PC-3 (cell line): ENCODE measurements at regions not wholly inside any gene's neighbourhood (a gene's known extent, or its start where the extent isn't known, plus 50 kb on each side); places are given as distances from the start of the nearest gene placed in this dataset.

Source experiments
- ATAC-seq: fragments of 200-7000 bp; cut with Tn5 transposase; 2 replicates; pipeline ENCODE4 v1.9.1; 2020; ENCODE audit warnings: mild to moderate bottlenecking, moderate library complexity
- BruUV-seq: library from RNA; stranded (reverse); fragments of 400-500 nt; replicated peaks from 2 replicates; lab custom pipeline; 2021; lab: Mats Ljungman, UMichigan
- CTCF ChIA-PET: fragments of 300-600 bp; sonication (Branson Sonifier 250); formaldehyde crosslinking; loops from one replicate; lab custom pipeline; 2022; ENCODE audit warnings: antibody characterized with exemption; lab: Charles Lee
- POLR2A ChIA-PET: fragments of 300-600 bp; sonication (Branson Sonifier 250); formaldehyde crosslinking; loops from one replicate; lab custom pipeline; 2022; ENCODE audit warnings: antibody characterized with exemption; ENCODE audit not compliant: unreplicated experiment; lab: Charles Lee
- DNase-seq: peaks from one replicate; pipeline ENCODE4 v3.0.0-alpha.2; 2015
- H2AFZ ChIP-seq: fragments of 300-600 bp; sonication (generic); 2 replicates; pipeline ENCODE4 v1.6.0; 2016; ENCODE audit warnings: antibody characterized with exemption, low read length
- H3F3A ChIP-seq: fragments of 300-600 bp; sonication (generic); one replicate; pipeline ENCODE4 v1.6.0; 2017; ENCODE audit warnings: antibody characterized with exemption, low read length, control low read depth, mild to moderate bottlenecking; ENCODE audit not compliant: unreplicated experiment
- H3K27ac ChIP-seq: fragments of 300-600 bp; sonication (generic); 2 replicates; pipeline ENCODE4 v1.5.1; 2016; ENCODE audit warnings: mild to moderate bottlenecking, low read length
- H3K27me3 ChIP-seq: fragments of 300-600 bp; sonication (generic); 2 replicates; pipeline ENCODE4 v1.6.1; 2016; ENCODE audit warnings: low read length, mixed read lengths
- H3K36me3 ChIP-seq: fragments of 300-600 bp; sonication (generic); 2 replicates; pipeline ENCODE4 v1.6.1; 2016; ENCODE audit warnings: low read depth, mixed run types, low read length, mixed read lengths
- H3K4me1 ChIP-seq: fragments of 300-600 bp; sonication (generic); 2 replicates; pipeline ENCODE4 v1.5.1; 2016; ENCODE audit warnings: low read length; ENCODE audit not compliant: insufficient read depth
- H3K4me2 ChIP-seq: fragments of 300-600 bp; sonication (generic); 2 replicates; pipeline ENCODE4 v1.6.0; 2016; ENCODE audit warnings: low read length
- H3K4me3 ChIP-seq: fragments of 300-600 bp; sonication (generic); 2 replicates; pipeline ENCODE4 v1.5.1; 2016; ENCODE audit warnings: mild to moderate bottlenecking, low read length, mixed read lengths
- H3K79me2 ChIP-seq: fragments of 300-600 bp; sonication (generic); 2 replicates; pipeline ENCODE4 v1.6.1; 2017; ENCODE audit warnings: low read length, mixed read lengths
- H3K9ac ChIP-seq: fragments of 300-600 bp; sonication (generic); 2 replicates; pipeline ENCODE4 v1.6.0; 2016; ENCODE audit warnings: mild to moderate bottlenecking, low read length
- H3K9me2 ChIP-seq: fragments of 300-600 bp; sonication (generic); replicated peaks from 2 replicates; pipeline ENCODE4 v1.6.1; 2016; ENCODE audit warnings: mixed run types, low read length, mixed read lengths
- H3K9me3 ChIP-seq: fragments of 300-600 bp; sonication (generic); 2 replicates; pipeline ENCODE4 v1.6.1; 2016; ENCODE audit warnings: low read length, mixed read lengths
- H4K20me1 ChIP-seq: fragments of 300-600 bp; sonication (generic); 2 replicates; pipeline ENCODE4 v1.6.1; 2016; ENCODE audit warnings: low read length, mixed read lengths
- EZH2 ChIP-seq: fragments of 300-600 bp; sonication (generic); IDR thresholded peaks from one replicate; pipeline ENCODE4 v1.6.1; 2017; ENCODE audit warnings: antibody characterized with exemption, mild to moderate bottlenecking, low read length; ENCODE audit not compliant: unreplicated experiment
- EZH2phosphoT487 ChIP-seq: fragments of 300-600 bp; sonication (generic); IDR thresholded peaks from 2 replicates; pipeline ENCODE4 v1.6.1; 2018; ENCODE audit warnings: mild to moderate bottlenecking, antibody characterized with exemption, low read length, borderline replicate concordance
- intact Hi-C: fragments of 100-400 bp; cut with micrococcal nuclease; formaldehyde crosslinking; loops from 2 replicates; pipeline ENCODE4 v1.9.0; 2023
- TF ChIP-seq, protein P1 (sequence below): fragments of 300-600 bp; sonication (generic); conservative IDR thresholded peaks from 2 replicates; pipeline ENCODE4 v1.5.1; 2017; ENCODE audit warnings: antibody characterized with exemption, low read depth, mild to moderate bottlenecking, low read length

DNA sequence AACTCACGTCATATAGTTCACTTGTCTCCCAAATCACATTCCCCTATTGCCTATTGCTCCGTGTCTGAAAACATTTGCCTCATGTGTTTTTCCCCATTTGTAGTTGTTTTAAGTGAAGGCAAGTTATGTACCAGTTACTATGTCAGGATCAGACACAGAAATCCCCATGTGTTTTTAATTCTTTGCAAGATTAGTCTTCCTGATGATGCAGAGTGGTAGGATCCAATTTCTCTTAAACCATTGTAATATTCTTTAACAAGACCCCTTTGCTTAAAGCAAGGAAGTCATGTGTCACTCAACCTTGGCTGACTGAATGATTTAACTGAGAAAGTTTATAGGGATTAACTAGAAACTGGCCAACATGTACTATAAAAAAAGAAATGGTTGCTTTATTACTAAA lies 164.4 kb downstream of the OPA1 start:
- ChIA-PET POLR2A (no interaction called here), CTCF (no interaction called here)
- TF ChIP-seq EZH2 (no peak), EZH2phosphoT487 (no peak)
- TF ChIP-seq, protein P1, sequence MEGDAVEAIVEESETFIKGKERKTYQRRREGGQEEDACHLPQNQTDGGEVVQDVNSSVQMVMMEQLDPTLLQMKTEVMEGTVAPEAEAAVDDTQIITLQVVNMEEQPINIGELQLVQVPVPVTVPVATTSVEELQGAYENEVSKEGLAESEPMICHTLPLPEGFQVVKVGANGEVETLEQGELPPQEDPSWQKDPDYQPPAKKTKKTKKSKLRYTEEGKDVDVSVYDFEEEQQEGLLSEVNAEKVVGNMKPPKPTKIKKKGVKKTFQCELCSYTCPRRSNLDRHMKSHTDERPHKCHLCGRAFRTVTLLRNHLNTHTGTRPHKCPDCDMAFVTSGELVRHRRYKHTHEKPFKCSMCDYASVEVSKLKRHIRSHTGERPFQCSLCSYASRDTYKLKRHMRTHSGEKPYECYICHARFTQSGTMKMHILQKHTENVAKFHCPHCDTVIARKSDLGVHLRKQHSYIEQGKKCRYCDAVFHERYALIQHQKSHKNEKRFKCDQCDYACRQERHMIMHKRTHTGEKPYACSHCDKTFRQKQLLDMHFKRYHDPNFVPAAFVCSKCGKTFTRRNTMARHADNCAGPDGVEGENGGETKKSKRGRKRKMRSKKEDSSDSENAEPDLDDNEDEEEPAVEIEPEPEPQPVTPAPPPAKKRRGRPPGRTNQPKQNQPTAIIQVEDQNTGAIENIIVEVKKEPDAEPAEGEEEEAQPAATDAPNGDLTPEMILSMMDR, result no peak
- no peak overlapping the region for H3K27ac ChIP-seq
- peaks cover 11% of the 10 kb centered on the region; the same call in 1 of the 2 replicates for H3K9me3 ChIP-seq
- no peaks in the 10 kb centered on the region for H3K9me2 ChIP-seq
- intact Hi-C loops, result no loop called here
- H3F3A ChIP-seq, result no peaks in the 10 kb centered on the region
- no TSS peak for BruUV-seq
- no peaks in the 10 kb centered on the region for H3K27me3 ChIP-seq
- H3K9ac ChIP-seq, result no peak overlapping the region
- H3K4me1 ChIP-seq, result no peaks in the 10 kb centered on the region
- no peaks in the 10 kb centered on the region for H4K20me1 ChIP-seq
- H3K36me3 ChIP-seq, result no peaks in the 10 kb centered on the region
- no peak overlapping the region for H2AFZ ChIP-seq
- no peaks in the 10 kb centered on the region for H3K79me2 ChIP-seq
- H3K4me3 ChIP-seq, result no peak overlapping the region
- DNase-seq (no peak), ATAC-seq (no peak)
- no peak overlapping the region for H3K4me2 ChIP-seq

DNA sequence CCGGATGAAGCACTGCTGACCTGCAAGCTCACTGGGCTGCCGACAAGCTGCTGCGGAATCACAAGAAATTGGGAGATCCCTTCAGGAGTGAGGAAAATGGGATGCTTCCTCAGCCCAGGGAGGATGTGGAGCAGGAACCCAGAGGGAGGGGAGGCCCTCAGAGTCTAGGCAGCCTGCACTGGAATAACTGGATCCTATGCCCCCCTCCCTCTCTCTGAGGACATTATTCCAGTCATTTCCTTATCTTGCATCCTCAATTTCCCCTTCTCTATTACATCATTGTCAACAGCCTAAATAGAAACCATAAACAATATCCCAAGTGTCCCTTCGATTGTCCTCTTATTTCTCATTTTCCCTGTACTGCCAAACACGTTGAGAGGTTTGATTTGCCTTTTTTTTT lies 169.0 kb downstream of the OPA1 start:
- Histone ChIP-seq H3K9me3 (0 out of 2 replicates have a peak, but pooled peaks cover 6% of the 10 kb centered on the region), H3K4me1 (no peaks in the 10 kb centered on the region), H4K20me1 (no peaks in the 10 kb centered on the region), H3K9ac (no peak overlapping the region), H3F3A (no peaks in the 10 kb centered on the region), H3K9me2 (no peaks in the 10 kb centered on the region), H3K27ac (no peak overlapping the region), H3K4me2 (no peak overlapping the region), H3K79me2 (no peaks in the 10 kb centered on the region), H3K36me3 (no peaks in the 10 kb centered on the region), H3K27me3 (no peaks in the 10 kb centered on the region), H2AFZ (no peak overlapping the region), H3K4me3 (no peak overlapping the region)
- ATAC-seq, result no peak
- no TSS peak for BruUV-seq
- DNase-seq, result no peak
- intact Hi-C loops, result no loop called here
- ChIA-PET POLR2A (no interaction called here), CTCF (no interaction called here)
- TF ChIP-seq EZH2, result no peak
- no peak for TF ChIP-seq EZH2phosphoT487
- TF ChIP-seq, protein P1, result no peak

DNA sequence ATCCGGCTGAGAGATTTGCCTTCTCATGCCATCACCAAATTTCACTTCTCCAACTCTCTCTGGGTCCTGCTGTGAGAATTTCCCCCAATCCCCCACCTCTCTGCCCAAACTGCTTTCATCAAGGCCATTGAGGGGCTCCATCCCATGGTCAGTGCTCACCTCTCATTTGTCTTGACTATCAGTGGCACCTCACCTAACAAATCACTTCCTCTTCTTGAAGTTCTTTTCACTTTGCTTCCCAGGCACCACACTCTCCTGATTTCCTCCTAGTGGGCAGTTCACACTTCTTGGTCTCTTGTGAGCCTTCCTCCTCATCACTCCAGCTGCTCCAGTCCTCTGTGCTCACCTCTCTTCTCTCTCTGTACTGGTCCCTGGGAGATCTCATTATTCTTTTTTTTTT lies 169.6 kb downstream of the OPA1 start:
- CTCF ChIA-PET, result no interaction called here

More for the DNA sequence above, 169.6 kb downstream of the OPA1 start:
- peaks cover under 1% of the 10 kb centered on the region; the same call in 1 of the 2 replicates for H3K4me1 ChIP-seq
- no peak overlapping the region for H3K4me3 ChIP-seq
- no peaks in the 10 kb centered on the region for H3K9me2 ChIP-seq
- intact Hi-C loops, result no loop called here
- H2AFZ ChIP-seq, result no peak overlapping the region
- H3K4me2 ChIP-seq, result no peak overlapping the region
- no peaks in the 10 kb centered on the region for H4K20me1 ChIP-seq
- ATAC-seq, result no peak
- H3K79me2 ChIP-seq, result no peaks in the 10 kb centered on the region
- POLR2A ChIA-PET, result no interaction called here
- TF ChIP-seq, protein P1, result no peak
- BruUV-seq, result no TSS peak
- DNase-seq, result no peak
- H3F3A ChIP-seq, result no peaks in the 10 kb centered on the region
- no peaks in the 10 kb centered on the region for H3K9me3 ChIP-seq
- no peak overlapping the region for H3K9ac ChIP-seq
- no peak overlapping the region for H3K27ac ChIP-seq
- H3K36me3 ChIP-seq, result no peaks in the 10 kb centered on the region
- H3K27me3 ChIP-seq, result no peaks in the 10 kb centered on the region
